GM20000 (cell line): ENCODE measurements at regions not wholly inside any gene's neighbourhood (a gene's known extent, or its start where the extent isn't known, plus 50 kb on each side); places are given as distances from the start of the nearest gene placed in this dataset.

Experiments
- DNase-seq: peaks from one replicate; pipeline ENCODE4 v3.0.0; 2012; ENCODE audit warnings: low spot score
- CTCF ChIP-seq: IDR thresholded peaks from 2 replicates; pipeline ENCODE4 v1.5.1; 2012; ENCODE audit warnings: mild to moderate bottlenecking, control low read depth; ENCODE audit errors: extremely low read depth, missing control alignments

DNA sequence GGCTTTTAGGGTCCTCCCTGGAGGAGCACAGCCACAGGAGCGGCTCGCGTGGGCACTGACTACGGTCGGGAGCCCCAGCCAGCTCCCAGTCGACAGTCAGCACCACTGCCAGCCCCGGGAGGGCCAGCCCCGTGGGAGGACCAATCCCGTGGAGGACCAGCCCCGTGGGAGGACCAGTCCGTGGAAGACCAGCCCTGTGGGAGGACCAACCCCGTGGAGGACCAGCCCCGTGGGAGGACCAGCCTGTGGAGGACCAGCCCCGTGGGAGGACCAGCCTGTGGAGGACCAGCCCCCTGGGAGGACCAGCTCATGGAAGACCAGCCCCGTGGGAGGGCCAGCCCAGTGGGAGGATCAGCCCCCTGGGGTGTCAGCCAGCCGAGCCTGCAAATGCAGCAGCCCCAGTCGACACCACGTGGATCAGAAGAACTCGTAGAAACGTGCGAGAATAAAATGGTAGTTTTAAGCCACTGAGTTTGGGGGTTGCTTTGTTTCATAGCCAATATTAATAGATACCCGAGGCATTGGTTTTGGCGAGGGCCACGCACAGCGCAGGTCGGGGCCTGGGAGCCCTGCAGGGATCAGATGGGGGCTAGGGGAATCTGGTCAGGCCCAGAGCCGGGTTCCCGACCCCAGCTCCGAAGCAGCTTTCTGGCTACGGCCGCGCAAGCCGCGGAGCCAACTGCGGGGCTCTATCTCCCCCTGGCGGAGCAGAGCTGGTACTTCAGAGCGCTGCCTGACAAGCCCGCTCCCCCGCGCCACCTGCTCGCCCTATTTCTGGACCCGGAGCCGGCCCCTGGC lies 73.0 kb downstream of the TEX51 start:
- peak; percentile 91 for TF ChIP-seq CTCF
- DNase-seq: peak; percentile 88

DNA sequence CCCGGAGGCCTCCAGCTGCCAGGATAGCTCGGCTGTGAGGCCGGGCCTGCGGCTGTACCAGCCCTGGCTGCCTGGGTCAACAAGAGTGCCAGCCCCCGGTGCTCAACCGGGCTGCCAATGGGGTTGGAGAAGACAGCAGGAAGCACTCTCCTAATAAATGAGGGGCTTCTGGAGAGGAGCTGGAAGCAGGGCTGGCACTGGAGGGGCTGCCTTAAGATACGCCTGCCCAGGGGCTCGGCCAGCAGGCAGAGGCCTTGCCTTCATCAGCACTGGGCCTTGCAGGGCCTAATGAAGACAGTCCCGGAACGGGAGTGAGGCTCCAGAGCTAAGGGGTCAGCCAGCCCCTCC lies 73.6 kb downstream of the TEX51 start:
- no peak for DNase-seq
- no peak for TF ChIP-seq CTCF

DNA sequence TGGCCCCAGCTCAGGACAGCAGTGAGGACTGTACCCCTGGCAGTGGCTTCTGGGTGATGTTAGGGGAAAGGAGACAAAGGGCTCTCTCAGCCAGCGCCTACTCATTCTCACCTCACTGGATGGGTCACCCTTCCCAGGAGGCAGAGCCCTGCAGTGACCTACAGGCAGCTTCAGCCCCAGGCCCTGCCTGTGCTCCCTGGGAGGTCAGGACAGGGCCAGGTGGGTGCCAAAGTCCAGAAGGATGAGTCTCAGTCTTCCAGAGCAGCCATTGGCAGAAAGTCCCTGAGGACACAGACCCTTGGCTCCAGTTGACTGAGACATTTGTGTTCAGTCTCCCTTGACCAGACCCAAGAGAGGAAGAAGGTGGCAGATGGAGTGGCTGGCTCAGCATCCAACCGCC lies 75.1 kb downstream of the TEX51 start:
- no peak for TF ChIP-seq CTCF
- DNase-seq: no peak

DNA sequence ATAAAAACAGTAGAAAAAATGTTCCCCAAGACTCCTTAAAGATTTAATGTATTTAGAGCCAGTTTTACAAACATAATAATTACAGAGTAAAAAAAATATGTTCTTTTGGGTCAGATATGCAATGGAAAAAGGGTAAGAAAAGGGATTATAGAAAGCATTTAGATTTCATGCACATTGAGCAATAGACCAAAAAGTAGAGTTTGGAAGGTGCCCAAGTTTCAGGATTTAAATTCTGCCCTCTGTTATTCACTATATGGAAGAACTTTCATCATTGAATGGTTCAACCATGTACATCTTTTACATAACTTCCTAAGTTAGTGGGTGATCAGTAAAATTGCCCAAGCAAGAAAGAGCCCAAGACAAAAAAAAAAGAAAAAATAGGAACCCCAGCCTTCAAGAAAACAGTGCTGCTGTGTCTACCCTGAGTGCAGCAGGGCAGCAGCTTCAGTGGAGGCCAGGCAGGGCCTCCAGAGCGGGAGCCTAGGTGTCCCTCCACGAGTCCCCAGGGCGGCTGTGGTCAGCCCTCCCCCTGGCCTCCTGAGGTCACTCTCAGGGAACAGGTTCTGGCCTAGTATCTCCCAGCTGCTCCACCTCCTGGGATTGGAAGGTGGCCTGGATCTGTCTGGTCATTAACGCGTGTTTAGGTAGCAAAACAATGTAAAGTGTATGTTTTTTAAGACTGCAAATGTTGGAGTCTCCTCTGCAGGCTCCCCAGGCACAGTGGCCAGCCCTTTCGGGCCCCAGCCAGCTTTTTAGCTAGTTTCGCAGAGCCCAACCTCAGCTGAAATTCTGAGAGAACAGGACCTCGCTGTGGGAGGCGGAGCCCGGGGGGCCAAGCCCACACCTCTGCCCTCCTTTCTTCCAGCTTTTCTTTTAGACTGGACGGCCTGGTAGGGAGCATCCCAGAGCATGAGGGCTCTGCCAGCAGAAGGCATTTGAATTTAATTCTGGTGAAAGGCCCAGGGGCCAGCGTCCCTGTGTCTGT lies 77.3 kb downstream of the TEX51 start:
- DNase-seq: no peak
- TF ChIP-seq CTCF: no peak

- DNase-seq: no peak
- TF ChIP-seq CTCF: no peak
These were observed 78.1 kb downstream of the TEX51 start for GRCh38 chr2:126976721-126977328.

GRCh38 chr2:126978333-126978732 lies 79.6 kb downstream of the TEX51 start:
- TF ChIP-seq CTCF: no peak

More at GRCh38 chr2:126978333-126978732, 79.6 kb downstream of the TEX51 start:
- no peak for DNase-seq
